ENCODE measurements at regions not wholly inside any gene's neighbourhood (a gene's known extent, or its start where the extent isn't known, plus 50 kb on each side); places are given as distances from the start of the nearest gene placed in this dataset.

DNA sequence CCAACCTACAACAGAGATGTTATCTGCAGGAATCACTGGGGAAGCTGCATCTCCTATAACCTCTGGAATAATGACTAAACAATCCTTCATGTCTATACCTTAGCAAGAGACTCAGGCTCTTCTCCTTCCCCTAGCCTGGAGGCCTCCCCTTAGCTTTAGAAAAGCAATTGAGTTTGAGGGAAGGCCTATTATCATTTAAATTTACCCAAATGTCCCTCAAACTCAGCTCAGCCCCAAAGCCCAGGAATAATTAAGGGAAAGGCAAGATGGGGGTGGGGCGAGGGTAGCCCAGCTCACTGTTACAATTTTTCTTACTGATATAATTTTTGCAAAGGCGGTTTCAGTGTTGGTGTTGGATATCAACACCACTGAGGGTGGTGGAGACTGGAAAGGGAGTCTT is 151.4 kb upstream of the EEA1 start:
- TF ChIP-seq, protein P1, sequence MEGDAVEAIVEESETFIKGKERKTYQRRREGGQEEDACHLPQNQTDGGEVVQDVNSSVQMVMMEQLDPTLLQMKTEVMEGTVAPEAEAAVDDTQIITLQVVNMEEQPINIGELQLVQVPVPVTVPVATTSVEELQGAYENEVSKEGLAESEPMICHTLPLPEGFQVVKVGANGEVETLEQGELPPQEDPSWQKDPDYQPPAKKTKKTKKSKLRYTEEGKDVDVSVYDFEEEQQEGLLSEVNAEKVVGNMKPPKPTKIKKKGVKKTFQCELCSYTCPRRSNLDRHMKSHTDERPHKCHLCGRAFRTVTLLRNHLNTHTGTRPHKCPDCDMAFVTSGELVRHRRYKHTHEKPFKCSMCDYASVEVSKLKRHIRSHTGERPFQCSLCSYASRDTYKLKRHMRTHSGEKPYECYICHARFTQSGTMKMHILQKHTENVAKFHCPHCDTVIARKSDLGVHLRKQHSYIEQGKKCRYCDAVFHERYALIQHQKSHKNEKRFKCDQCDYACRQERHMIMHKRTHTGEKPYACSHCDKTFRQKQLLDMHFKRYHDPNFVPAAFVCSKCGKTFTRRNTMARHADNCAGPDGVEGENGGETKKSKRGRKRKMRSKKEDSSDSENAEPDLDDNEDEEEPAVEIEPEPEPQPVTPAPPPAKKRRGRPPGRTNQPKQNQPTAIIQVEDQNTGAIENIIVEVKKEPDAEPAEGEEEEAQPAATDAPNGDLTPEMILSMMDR (IDR thresholded peaks at IDR 0.05) = no peak
- TF ChIP-seq EP300 (IDR thresholded peaks at IDR 0.05) = no peak

Data from ovary (tissue), 3 donors.